Loucy (cell line): ENCODE measurements at regions not wholly inside any gene's neighbourhood (a gene's known extent, or its start where the extent isn't known, plus 50 kb on each side); places are given as distances from the start of the nearest gene placed in this dataset.

Experiments used
- H2AFZ ChIP-seq: fragments of 200-600 bp; sonication (generic); 2 replicates; pipeline ENCODE4 v1.6.0; 2016; ENCODE audit warnings: antibody characterized with exemption, mild to moderate bottlenecking, low read length, moderate library complexity
- H3F3A ChIP-seq: fragments of 200-600 bp; 2 replicates; pipeline ENCODE4 v1.6.0; 2016; ENCODE audit warnings: antibody characterized with exemption, low read depth, mild to moderate bottlenecking
- H3K27me3 ChIP-seq: fragments of 200-600 bp; sonication (generic); 2 replicates; pipeline ENCODE4 v1.6.1; 2014; ENCODE audit warnings: low read length, mild to moderate bottlenecking; ENCODE audit not compliant: insufficient read depth, poor library complexity, severe bottlenecking
- H3K36me3 ChIP-seq: fragments of 200-600 bp; sonication (generic); 2 replicates; pipeline ENCODE4 v1.6.1; 2016; ENCODE audit warnings: low read length; ENCODE audit not compliant: insufficient read depth
- H3K4me1 ChIP-seq: fragments of 200-600 bp; sonication (generic); 2 replicates; pipeline ENCODE4 v1.5.1; 2014; ENCODE audit warnings: low read length, mild to moderate bottlenecking; ENCODE audit not compliant: insufficient read depth, poor library complexity, severe bottlenecking
- H3K4me2 ChIP-seq: fragments of 200-600 bp; sonication (generic); 2 replicates; pipeline ENCODE4 v1.6.0; 2014; ENCODE audit warnings: antibody characterized with exemption, low read length, low read depth, mild to moderate bottlenecking; ENCODE audit not compliant: poor library complexity, severe bottlenecking
- H3K4me3 ChIP-seq: fragments of 200-600 bp; sonication (generic); 2 replicates; pipeline ENCODE4 v1.5.1; 2014; ENCODE audit warnings: low read length, mild to moderate bottlenecking, mixed read lengths; ENCODE audit not compliant: poor library complexity, severe bottlenecking
- H3K79me2 ChIP-seq: fragments of 200-600 bp; sonication (generic); 2 replicates; pipeline ENCODE4 v1.6.1; 2014; ENCODE audit warnings: low read length; ENCODE audit not compliant: insufficient read depth
- H3K9ac ChIP-seq: fragments of 200-600 bp; sonication (generic); 2 replicates; pipeline ENCODE4 v1.6.0; 2014; ENCODE audit warnings: mild to moderate bottlenecking, low read depth, low read length, moderate library complexity; ENCODE audit not compliant: poor library complexity, severe bottlenecking
- H3K9me2 ChIP-seq: fragments of 200-600 bp; sonication (generic); replicated peaks from 2 replicates; pipeline ENCODE4 v1.6.1; 2016; ENCODE audit warnings: low read depth, low read length, mixed read lengths
- H3K9me3 ChIP-seq: fragments of 200-600 bp; sonication (generic); 2 replicates; pipeline ENCODE4 v1.6.1; 2014; ENCODE audit warnings: mild to moderate bottlenecking, antibody characterized with exemption, low read length, low read depth; ENCODE audit not compliant: insufficient read depth
- H4K20me1 ChIP-seq: fragments of 200-600 bp; sonication (generic); 2 replicates; pipeline ENCODE4 v1.6.0; 2014; ENCODE audit warnings: antibody characterized with exemption, low read length, mild to moderate bottlenecking; ENCODE audit not compliant: insufficient read depth, poor library complexity, severe bottlenecking
- EZH2phosphoT487 ChIP-seq: fragments of 200-600 bp; IDR thresholded peaks from 2 replicates; pipeline ENCODE4 v1.6.1; 2018; ENCODE audit warnings: antibody characterized with exemption, mild to moderate bottlenecking, moderate library complexity, borderline replicate concordance
- TF ChIP-seq, protein P1 (sequence below): fragments of 200-600 bp; sonication (generic); conservative IDR thresholded peaks from 2 replicates; pipeline ENCODE4 v1.5.1; 2014; ENCODE audit warnings: mild to moderate bottlenecking, antibody characterized with exemption, low read length

GRCh38 chr2:239566162-239566994 lies 165.6 kb upstream of the HDAC4 start:
- Histone ChIP-seq H3K79me2 (no peaks in the 10 kb centered on the region), H3K27me3 (no peaks in the 10 kb centered on the region), H3K4me3 (no peak overlapping the region), H4K20me1 (no peaks in the 10 kb centered on the region), H3K9me2 (no peaks in the 10 kb centered on the region), H2AFZ (no peak overlapping the region), H3K4me2 (no peak overlapping the region), H3F3A (no peaks in the 10 kb centered on the region), H3K36me3 (no peaks in the 10 kb centered on the region), H3K9ac (no peak overlapping the region), H3K9me3 (peaks cover 10% of the 10 kb centered on the region; the same call in 1 of the 2 replicates), H3K4me1 (no peaks in the 10 kb centered on the region)
- TF ChIP-seq, protein P1, sequence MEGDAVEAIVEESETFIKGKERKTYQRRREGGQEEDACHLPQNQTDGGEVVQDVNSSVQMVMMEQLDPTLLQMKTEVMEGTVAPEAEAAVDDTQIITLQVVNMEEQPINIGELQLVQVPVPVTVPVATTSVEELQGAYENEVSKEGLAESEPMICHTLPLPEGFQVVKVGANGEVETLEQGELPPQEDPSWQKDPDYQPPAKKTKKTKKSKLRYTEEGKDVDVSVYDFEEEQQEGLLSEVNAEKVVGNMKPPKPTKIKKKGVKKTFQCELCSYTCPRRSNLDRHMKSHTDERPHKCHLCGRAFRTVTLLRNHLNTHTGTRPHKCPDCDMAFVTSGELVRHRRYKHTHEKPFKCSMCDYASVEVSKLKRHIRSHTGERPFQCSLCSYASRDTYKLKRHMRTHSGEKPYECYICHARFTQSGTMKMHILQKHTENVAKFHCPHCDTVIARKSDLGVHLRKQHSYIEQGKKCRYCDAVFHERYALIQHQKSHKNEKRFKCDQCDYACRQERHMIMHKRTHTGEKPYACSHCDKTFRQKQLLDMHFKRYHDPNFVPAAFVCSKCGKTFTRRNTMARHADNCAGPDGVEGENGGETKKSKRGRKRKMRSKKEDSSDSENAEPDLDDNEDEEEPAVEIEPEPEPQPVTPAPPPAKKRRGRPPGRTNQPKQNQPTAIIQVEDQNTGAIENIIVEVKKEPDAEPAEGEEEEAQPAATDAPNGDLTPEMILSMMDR: no peak
- no peak for TF ChIP-seq EZH2phosphoT487

DNA sequence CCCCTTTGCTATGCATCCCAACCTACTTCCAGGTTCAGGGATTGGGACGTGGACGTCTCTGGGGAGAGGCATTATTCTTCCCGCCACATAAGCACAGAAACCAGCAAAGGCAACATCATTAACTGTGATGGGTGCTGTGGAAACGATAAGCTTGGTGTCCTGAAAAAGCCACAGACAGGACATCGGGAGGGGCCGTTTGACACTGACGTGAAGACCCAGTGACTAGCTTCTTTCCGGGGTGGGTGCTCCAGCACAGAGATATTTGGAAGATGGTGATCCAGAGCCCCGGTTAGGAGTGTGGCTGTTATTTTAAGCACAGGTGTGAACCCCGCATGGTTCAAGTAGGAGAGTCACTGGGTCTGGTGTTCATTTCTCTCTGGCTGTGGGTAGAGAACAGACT lies 163.8 kb upstream of the HDAC4 start:
- H2AFZ ChIP-seq: no peak overlapping the region
- H3K27me3 ChIP-seq: no peaks in the 10 kb centered on the region

DNA sequence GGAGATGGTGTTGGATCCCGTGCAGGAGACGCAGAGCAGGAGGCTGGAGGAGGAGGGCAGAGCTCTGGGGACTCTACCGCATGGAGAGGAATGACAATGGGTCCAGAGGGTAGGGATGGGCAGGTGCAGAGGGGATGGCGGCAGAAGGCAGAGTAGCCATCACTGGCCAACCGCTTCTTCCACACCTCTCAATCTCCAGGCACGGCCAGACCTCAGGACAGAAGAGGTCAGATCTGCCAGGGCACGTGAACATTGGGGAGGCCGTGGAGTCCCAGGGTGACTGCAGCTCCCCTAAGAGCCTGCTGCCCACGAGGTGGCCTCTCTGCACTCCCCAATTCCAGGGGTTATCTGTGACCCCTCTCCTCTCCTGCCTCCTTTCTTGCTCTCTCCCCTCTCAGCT lies 162.7 kb upstream of the HDAC4 start:
- Histone ChIP-seq H4K20me1 (no peaks in the 10 kb centered on the region), H3K9ac (no peak overlapping the region), H3K4me3 (no peak overlapping the region), H3K27me3 (no peaks in the 10 kb centered on the region), H2AFZ (no peak overlapping the region), H3K4me2 (no peak overlapping the region), H3K4me1 (no peaks in the 10 kb centered on the region), H3K79me2 (no peaks in the 10 kb centered on the region), H3K9me3 (peaks cover 7% of the 10 kb centered on the region; the same call in 1 of the 2 replicates), H3K36me3 (no peaks in the 10 kb centered on the region), H3F3A (no peaks in the 10 kb centered on the region), H3K9me2 (no peaks in the 10 kb centered on the region)
- TF ChIP-seq EZH2phosphoT487: no peak
- TF ChIP-seq, protein P1: no peak

More for the DNA sequence above, 163.8 kb upstream of the HDAC4 start:
- no peaks in the 10 kb centered on the region for H4K20me1 ChIP-seq
- no peaks in the 10 kb centered on the region for H3K4me1 ChIP-seq
- H3K4me3 ChIP-seq: no peak overlapping the region
- no peak for TF ChIP-seq EZH2phosphoT487
- TF ChIP-seq, protein P1: no peak
- no peak overlapping the region for H3K4me2 ChIP-seq
- no peaks in the 10 kb centered on the region for H3K36me3 ChIP-seq
- H3K9ac ChIP-seq: no peak overlapping the region
- no peaks in the 10 kb centered on the region for H3K9me2 ChIP-seq
- no peaks in the 10 kb centered on the region for H3K79me2 ChIP-seq
- H3K9me3 ChIP-seq: peaks cover 7% of the 10 kb centered on the region; the same call in 1 of the 2 replicates
- H3F3A ChIP-seq: no peaks in the 10 kb centered on the region
